ENCODE measurements at regions not wholly inside any gene's neighbourhood (a gene's known extent, or its start where the extent isn't known, plus 50 kb on each side); places are given as distances from the start of the nearest gene placed in this dataset.

DNA sequence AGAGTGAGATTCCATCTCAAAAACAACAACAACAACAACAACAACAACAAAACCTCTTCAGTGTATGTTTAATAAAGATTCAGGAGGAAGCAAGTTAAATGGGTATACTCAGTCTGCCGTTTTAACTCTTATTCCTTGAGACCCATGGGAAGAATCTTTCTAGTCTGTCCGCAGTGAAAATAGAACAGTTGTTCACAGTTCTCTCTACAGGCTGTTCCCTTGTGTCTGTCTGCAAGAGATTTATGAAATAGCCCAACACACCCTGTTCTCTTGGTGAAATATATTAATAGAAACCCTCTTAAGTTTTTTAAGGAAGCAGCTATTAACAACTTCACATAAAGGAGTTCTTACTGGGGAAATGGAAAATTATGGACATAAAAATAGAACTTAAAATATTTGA lies 682.2 kb upstream of the RAG2 start:
- TF ChIP-seq, protein P1, sequence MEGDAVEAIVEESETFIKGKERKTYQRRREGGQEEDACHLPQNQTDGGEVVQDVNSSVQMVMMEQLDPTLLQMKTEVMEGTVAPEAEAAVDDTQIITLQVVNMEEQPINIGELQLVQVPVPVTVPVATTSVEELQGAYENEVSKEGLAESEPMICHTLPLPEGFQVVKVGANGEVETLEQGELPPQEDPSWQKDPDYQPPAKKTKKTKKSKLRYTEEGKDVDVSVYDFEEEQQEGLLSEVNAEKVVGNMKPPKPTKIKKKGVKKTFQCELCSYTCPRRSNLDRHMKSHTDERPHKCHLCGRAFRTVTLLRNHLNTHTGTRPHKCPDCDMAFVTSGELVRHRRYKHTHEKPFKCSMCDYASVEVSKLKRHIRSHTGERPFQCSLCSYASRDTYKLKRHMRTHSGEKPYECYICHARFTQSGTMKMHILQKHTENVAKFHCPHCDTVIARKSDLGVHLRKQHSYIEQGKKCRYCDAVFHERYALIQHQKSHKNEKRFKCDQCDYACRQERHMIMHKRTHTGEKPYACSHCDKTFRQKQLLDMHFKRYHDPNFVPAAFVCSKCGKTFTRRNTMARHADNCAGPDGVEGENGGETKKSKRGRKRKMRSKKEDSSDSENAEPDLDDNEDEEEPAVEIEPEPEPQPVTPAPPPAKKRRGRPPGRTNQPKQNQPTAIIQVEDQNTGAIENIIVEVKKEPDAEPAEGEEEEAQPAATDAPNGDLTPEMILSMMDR (IDR thresholded peaks at IDR 0.05) = no peak
- TF ChIP-seq POLR2AphosphoS5 (IDR thresholded peaks at IDR 0.05; ENCODE audit: low read depth, low read length) (no peak), TCF7L2 (IDR thresholded peaks at IDR 0.05; ENCODE audit: low read depth, low read length) (no peak)

Measured in Panc1 (cell line).